Ecto neural progenitor cell (in vitro differentiated cells): ENCODE measurements at regions not wholly inside any gene's neighbourhood (a gene's known extent, or its start where the extent isn't known, plus 50 kb on each side); places are given as distances from the start of the nearest gene placed in this dataset.
"Not testable (repeated sequence)": the region's sequence is repeated elsewhere in the genome, so short reads cannot be mapped to it uniquely, and the experiment has no call there.

ENCODE experiments used
- DNase-seq: peaks from one replicate; pipeline ENCODE4 v3.0.0-alpha.2; 2018; ENCODE audit warnings: low spot score

DNA sequence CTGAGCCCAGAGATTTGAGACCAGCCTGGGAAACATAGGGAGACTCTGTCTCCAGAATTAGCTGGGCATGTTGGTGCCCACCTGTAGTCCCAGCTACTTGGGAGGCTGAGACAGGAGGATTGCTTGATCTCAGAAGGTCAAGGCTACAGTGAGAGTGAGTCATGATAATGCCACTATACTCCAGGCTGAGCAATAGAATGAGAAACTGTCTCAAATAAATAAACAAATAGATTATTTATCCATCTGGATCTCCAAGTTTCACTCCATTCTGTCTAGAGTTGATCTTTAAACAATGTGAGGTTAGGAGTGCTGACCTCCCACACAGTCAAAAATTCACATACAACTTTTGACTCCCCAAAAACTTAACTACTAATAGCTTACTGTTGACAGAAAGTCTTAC is 106.8 kb upstream of the PALMD start:
- no peak for DNase-seq

- no peak for DNase-seq
These were observed 105.2 kb upstream of the PALMD start for GRCh38 chr1:99540744-99541143.

GRCh38 chr1:99544328-99544727 is 101.6 kb upstream of the PALMD start:
- no peak for DNase-seq

- no peak for DNase-seq
These were observed 99.2 kb upstream of the PALMD start for GRCh38 chr1:99546432-99547416.

GRCh38 chr1:99548943-99549605 is 96.8 kb upstream of the PALMD start:
- no peak for DNase-seq

DNA sequence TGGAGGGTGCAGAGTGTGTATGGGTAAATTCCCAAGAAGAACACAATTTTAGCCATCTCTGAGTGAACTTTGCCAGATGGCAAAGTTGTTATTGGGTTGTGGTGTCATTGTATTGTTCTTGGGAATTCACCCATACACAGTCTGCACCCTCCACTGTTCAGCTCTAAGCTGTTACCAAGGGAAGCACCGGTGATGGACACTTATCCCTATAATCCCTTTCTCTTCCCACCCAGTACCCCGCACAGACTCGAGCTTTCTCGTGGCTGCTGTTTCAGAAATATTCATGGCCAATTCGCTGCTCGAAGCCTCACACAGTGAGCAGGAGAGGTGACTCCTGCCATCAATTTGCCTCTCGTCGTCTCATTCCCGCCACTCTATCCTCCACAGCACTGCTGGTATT is 95.7 kb upstream of the PALMD start:
- peak; percentile 49 for DNase-seq

DNA sequence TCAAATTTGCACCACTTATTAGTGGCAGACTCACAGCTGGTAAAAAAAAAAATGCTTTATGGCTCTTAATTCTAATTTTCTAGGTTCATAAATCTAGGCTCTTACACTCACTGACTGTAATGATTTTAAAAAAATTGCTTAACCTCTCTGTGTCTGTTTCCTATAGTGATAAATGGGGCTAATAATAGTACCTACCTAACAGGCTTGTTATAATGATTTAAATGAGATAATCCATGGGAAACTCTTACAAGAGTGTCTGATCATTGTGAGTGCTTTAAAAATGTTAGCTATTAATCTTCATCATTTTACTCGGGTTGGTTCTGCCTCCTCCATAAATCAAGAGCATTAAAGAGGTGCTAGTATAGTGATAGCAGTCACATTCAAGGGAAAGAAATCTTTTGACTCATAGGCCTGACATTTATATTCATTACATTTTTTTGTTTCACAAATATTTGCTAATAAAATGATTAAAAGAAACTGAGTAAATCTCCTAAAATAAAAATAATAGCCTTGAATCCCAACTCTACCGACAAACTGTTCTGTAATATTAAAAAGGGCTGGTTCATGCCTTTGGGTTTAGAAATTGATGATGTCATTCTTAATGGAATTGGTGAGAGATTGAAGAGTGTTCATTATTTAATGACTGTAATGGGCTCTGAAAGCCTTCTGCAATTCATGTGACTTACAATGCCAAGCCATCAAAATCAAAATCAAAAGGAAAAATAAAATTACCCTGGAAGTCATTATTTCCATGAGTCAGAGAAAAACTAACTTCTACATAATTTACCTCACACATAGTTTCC is 93.9 kb upstream of the PALMD start:
- DNase-seq = no peak

GRCh38 chr1:99553301-99553700 is 92.6 kb upstream of the PALMD start:
- DNase-seq = no peak

DNA sequence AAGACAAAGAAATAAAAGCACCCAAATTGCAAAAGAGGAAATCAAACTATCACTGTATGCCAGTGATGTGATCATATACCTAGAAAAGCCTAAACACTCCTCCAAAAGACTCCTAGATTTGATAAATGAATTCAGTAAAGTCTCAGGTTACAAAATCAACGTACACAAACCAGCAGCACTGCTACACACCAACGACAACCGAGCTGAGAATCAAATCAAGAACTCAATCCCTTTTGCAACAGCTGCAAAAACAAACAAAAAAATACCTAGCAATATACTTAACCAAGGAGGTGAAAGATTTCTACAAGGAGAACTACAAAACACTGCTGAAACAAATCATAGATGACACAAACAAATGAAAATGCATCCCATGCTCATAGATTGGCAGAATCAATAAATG is 92.1 kb upstream of the PALMD start:
- DNase-seq = not testable (repeated sequence)

DNA sequence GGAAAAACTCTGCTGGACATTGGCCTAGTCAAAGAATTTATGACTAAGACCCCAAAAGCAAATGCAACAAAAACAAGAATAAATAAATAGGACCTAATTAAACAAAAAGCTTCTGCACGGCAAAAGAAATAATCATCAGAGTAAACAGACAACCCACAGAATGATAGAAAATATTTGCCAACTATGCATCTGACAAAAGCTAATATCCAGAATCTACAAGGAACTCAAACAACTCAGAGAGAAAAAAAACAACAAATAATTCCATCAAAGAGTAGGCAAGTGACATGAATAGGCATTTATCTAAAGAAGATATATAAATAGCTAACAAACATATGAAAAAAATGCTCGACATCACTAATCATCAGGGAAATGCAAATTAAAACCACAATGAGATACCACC is 91.2 kb upstream of the PALMD start:
- no peak for DNase-seq

GRCh38 chr1:99557546-99558202 is 88.2 kb upstream of the PALMD start:
- no peak for DNase-seq

GRCh38 chr1:99559166-99559565 is 86.7 kb upstream of the PALMD start:
- DNase-seq = no peak

- DNase-seq = no peak
These were observed 85.5 kb upstream of the PALMD start for GRCh38 chr1:99560207-99561040.

- DNase-seq = no peak
These were observed 84.0 kb upstream of the PALMD start for GRCh38 chr1:99561952-99562351.

DNA sequence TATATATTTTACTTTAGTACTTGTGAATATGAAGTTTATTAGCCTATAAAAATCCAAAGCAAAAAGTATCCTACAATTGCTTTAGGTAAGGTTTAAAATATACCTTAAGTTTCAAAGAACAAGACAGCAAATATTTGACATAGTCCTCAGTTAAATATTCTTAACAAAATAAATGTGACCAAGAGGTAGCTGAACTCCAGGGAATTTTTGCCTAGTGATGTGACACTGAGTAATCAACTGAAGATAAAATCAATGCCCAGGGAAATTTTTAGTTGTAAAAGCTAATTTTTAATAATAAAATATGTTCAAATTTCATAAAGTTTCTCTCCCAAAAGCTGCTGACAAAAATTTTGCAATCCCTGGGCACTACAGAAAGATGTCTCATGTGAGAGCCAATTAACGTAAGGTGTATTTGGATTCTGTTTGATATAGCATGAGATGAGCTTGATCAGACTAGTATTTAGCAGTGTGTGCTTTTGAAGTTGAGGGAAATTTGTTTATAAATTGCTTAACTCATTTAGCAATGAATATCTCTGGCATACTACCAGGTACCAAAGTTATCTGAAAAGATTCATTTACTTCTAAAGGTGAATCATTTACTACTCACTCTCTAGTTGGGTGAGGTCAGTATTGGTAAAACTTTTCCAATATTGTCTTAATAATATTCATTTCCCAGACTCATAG is 80.2 kb upstream of the PALMD start:
- no peak for DNase-seq

DNA sequence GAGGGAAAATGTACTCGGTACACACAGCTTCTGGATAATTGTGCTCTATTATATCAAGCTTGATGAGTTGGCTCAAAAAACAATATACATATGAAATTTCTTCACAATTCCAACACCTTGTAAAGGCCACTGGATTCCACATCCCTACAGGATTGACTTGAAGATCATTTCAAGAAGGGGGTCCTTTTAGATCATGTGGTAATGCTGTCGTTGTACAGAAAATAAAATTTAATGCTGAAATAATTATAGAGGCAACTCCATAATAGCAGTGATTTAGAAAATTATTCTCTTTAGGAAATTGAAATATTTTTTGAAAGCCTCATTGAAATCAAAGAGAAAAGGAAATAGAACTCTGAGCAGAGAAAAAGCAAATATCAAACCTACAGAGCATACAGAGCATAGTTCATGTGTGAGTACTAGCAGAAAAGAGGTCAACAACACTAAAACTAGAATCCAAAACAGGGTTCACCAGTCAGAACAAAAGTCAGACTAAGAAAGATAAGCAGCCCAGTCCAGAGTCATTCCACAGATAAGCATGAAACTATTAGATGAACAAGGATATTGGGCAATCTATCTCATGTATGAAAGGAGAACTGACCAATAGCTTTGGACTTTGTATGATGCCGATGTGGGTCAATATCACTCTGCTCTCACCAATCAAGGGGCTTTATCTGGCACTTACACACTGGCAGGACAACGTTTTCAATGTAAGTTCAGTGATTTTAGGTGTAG is 79.5 kb upstream of the PALMD start:
- DNase-seq = no peak

DNA sequence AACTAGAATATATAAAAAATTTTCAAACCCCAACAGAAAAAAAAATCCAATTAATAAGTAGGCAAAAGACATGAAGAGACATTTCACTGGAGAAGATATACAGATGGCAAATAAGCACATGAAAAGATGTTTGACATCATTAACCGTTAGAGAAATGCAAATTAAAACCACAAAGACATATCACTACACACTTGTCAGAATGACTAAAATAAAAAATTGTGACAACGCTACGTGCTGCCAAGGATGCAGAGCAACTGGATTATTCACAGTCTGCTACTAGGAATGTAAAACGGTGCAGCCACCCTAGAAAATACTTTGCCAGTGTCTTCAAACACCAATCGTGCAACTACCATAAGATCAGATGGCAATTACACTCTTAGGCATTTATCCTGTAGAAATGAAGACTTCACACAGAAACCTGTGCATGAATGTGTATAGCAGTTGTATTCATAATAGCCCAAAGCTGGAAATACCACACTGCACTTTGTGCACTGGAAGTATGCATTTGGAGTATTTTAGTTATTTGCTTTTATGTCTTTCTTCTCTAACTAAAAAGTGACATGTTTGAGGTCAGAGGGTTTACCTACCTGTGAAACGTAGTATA is 75.3 kb upstream of the PALMD start:
- no peak for DNase-seq

DNA sequence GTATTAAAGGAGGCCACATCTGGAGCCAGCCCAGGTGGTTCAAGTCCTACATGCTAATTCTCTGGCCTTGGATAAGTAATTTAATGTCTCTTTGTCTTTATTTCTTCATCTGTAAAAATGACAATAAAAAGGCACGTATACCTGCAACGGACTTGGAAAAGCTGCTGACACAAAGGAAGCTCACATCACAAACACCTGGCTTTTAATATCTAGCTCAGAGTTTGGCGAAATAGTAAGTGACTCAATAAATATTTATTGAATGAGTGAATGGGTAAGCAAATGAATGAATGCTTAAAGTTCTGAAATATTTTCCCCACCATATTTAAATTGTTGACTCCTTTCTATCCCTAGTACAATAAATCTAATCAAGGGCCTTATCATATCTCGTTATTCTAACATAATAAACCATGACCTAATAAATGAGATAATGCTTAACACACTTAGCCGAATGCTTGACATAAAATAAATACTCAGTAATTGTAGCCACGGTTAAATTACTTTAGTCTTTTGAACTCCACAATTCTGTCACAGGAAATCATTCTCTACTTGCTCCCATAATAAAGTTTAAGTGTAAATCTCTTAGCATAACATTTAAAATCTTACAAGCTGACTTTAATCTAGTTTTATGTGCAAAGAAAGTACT is 74.7 kb upstream of the PALMD start:
- DNase-seq = no peak
